ENCODE measurements at regions not wholly inside any gene's neighbourhood (a gene's known extent, or its start where the extent isn't known, plus 50 kb on each side); places are given as distances from the start of the nearest gene placed in this dataset.

- H3K36me3 ChIP-seq = no peaks in the 10 kb centered on the region
- no peaks in the 10 kb centered on the region for H3K4me1 ChIP-seq
- no peaks in the 10 kb centered on the region for H3K27me3 ChIP-seq
- no peaks in the 10 kb centered on the region for H3K9me3 ChIP-seq
- no peak for TF ChIP-seq POLR2A (IDR thresholded peaks at IDR 0.05; ENCODE audit: low read depth)
- TF ChIP-seq POLR2AphosphoS5 (IDR thresholded peaks at IDR 0.05) = no peak
- no peak for TF ChIP-seq CTCF (IDR thresholded peaks at IDR 0.05)
- TF ChIP-seq EP300 (IDR thresholded peaks at IDR 0.05) = no peak
- DNase-seq (ENCODE audit: extremely low spot score) = no peak
- H3K27ac ChIP-seq (replicated peaks in 1 of 4) = no peak overlapping the region
- intact Hi-C loops (cut with DNase I) = no loop called here
- 80% methylated on average over 4 of the region's 4 CpGs for WGBS
- no peak overlapping the region for H3K4me3 ChIP-seq
Measured at GRCh38 chr12:25755136-25755970, 202.3 kb upstream of the LMNTD1 start.

GRCh38 chr12:25755971-25756260, 202.6 kb upstream of the RASSF8 start:
- H3K27ac ChIP-seq (replicated peaks in 1 of 4) = no peak overlapping the region
- no peak for DNase-seq (ENCODE audit: extremely low spot score)

GRCh38 chr12:25757037-25757665, 201.3 kb upstream of the RASSF8 start:
- Histone ChIP-seq H3K4me1 (no peaks in the 10 kb centered on the region), H3K36me3 (no peaks in the 10 kb centered on the region), H3K4me3 (no peak overlapping the region), H3K9me3 (no peaks in the 10 kb centered on the region), H3K27ac (replicated peaks in 1 of 4) (no peak overlapping the region), H3K27me3 (no peaks in the 10 kb centered on the region)
- DNase-seq (ENCODE audit: extremely low spot score) = no peak
- TF ChIP-seq POLR2A (IDR thresholded peaks at IDR 0.05; ENCODE audit: low read depth) = no peak
- TF ChIP-seq EP300 (IDR thresholded peaks at IDR 0.05) = no peak
- TF ChIP-seq CTCF (IDR thresholded peaks at IDR 0.05) = no peak
- TF ChIP-seq POLR2AphosphoS5 (IDR thresholded peaks at IDR 0.05) = no peak
- intact Hi-C loops (cut with DNase I) = no loop called here
- WGBS = 68% methylated on average over 1 of the region's 1 CpG

More at GRCh38 chr12:25755971-25756260, 202.6 kb upstream of the RASSF8 start:
- H3K4me1 ChIP-seq = no peaks in the 10 kb centered on the region
- no peaks in the 10 kb centered on the region for H3K27me3 ChIP-seq
- TF ChIP-seq POLR2AphosphoS5 (IDR thresholded peaks at IDR 0.05) (no peak), CTCF (IDR thresholded peaks at IDR 0.05) (no peak), EP300 (IDR thresholded peaks at IDR 0.05) (no peak), POLR2A (IDR thresholded peaks at IDR 0.05; ENCODE audit: low read depth) (no peak)
- no peak overlapping the region for H3K4me3 ChIP-seq
- H3K36me3 ChIP-seq = no peaks in the 10 kb centered on the region
- H3K9me3 ChIP-seq = no peaks in the 10 kb centered on the region
- WGBS = 97% methylated on average over 2 of the region's 2 CpGs
- intact Hi-C loops (cut with DNase I) = no loop called here

- intact Hi-C loops (cut with DNase I) = no loop called here
Measured at GRCh38 chr12:25759752-25760151, 198.7 kb upstream of the RASSF8 start.

More at GRCh38 chr12:25759752-25760151, 198.7 kb upstream of the RASSF8 start:
- Histone ChIP-seq H3K36me3 (no peaks in the 10 kb centered on the region), H3K27ac (replicated peaks in 1 of 4) (no peak overlapping the region), H3K27me3 (no peaks in the 10 kb centered on the region), H3K4me1 (no peaks in the 10 kb centered on the region), H3K4me3 (no peak overlapping the region), H3K9me3 (no peaks in the 10 kb centered on the region)
- TF ChIP-seq POLR2AphosphoS5 (IDR thresholded peaks at IDR 0.05) = no peak
- TF ChIP-seq CTCF (IDR thresholded peaks at IDR 0.05) = no peak
- TF ChIP-seq EP300 (IDR thresholded peaks at IDR 0.05) = no peak
- TF ChIP-seq POLR2A (IDR thresholded peaks at IDR 0.05; ENCODE audit: low read depth) = no peak
- WGBS = 85% methylated on average over 2 of the region's 2 CpGs
- no peak for DNase-seq (ENCODE audit: extremely low spot score)

All from esophagus muscularis mucosa (tissue), 4 donors.